ENCODE measurements at regions not wholly inside any gene's neighbourhood (a gene's known extent, or its start where the extent isn't known, plus 50 kb on each side); places are given as distances from the start of the nearest gene placed in this dataset.
A peak's percentile ranks its signal among the peaks of the same experiment; 100 is the strongest.

DNA sequence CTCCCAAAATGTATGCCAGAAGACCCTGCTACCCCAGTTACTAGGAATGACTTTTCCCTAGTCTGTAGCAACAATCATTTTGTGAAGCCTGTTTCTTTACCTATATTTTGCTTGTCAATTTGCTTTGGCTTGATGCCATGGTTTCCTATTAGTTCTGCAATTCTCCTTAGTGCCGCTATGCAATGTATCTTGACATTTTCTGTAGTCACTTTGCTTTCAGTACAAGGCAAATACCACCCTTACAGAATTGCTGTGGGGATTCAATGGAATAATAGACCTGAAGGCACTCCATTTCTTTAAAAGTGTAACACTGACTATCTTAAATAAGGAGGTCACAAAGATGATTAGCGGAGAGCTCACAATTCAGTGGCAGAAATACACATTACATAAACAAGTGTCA lies 291.1 kb downstream of the NR2F1-AS1 start:
- TF ChIP-seq, protein P1, sequence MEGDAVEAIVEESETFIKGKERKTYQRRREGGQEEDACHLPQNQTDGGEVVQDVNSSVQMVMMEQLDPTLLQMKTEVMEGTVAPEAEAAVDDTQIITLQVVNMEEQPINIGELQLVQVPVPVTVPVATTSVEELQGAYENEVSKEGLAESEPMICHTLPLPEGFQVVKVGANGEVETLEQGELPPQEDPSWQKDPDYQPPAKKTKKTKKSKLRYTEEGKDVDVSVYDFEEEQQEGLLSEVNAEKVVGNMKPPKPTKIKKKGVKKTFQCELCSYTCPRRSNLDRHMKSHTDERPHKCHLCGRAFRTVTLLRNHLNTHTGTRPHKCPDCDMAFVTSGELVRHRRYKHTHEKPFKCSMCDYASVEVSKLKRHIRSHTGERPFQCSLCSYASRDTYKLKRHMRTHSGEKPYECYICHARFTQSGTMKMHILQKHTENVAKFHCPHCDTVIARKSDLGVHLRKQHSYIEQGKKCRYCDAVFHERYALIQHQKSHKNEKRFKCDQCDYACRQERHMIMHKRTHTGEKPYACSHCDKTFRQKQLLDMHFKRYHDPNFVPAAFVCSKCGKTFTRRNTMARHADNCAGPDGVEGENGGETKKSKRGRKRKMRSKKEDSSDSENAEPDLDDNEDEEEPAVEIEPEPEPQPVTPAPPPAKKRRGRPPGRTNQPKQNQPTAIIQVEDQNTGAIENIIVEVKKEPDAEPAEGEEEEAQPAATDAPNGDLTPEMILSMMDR (conservative IDR thresholded peaks at IDR 0.05), result peak; percentile 27
- TF ChIP-seq ZFX (IDR thresholded peaks at IDR 0.05), result no peak
